GM12875 (cell line): ENCODE measurements at regions not wholly inside any gene's neighbourhood (a gene's known extent, or its start where the extent isn't known, plus 50 kb on each side); places are given as distances from the start of the nearest gene placed in this dataset.
"Not testable (repeated sequence)": the region's sequence is repeated elsewhere in the genome, so short reads cannot be mapped to it uniquely, and the experiment has no call there.

Source experiments
- H3K4me3 ChIP-seq: one replicate; pipeline ENCODE4 v1.5.1; 2011; ENCODE audit warnings: low read depth, low read length, control low read depth
- CTCF ChIP-seq: IDR thresholded peaks from 2 replicates; pipeline ENCODE4 v1.5.1; 2011; ENCODE audit warnings: low read depth, mild to moderate bottlenecking, control low read depth, inconsistent platforms, low read length, moderate library complexity, borderline replicate concordance; ENCODE audit not compliant: insufficient read depth

GRCh38 chr2:35582637-35583036 is 772.9 kb upstream of the CRIM1 start:
- no peak overlapping the region for H3K4me3 ChIP-seq
- TF ChIP-seq CTCF, result no peak

- TF ChIP-seq CTCF, result no peak
- no peak overlapping the region for H3K4me3 ChIP-seq
These were observed 774.6 kb upstream of the CRIM1 start for GRCh38 chr2:35580956-35581355.

GRCh38 chr2:35568574-35568973 is 787.0 kb upstream of the CRIM1 start:
- H3K4me3 ChIP-seq, result not testable (repeated sequence)

GRCh38 chr2:35562488-35562887 is 793.1 kb upstream of the CRIM1 start:
- no peak overlapping the region for H3K4me3 ChIP-seq
- TF ChIP-seq CTCF, result no peak

- H3K4me3 ChIP-seq, result no peak overlapping the region
- no peak for TF ChIP-seq CTCF
These were observed 807.4 kb upstream of the CRIM1 start for GRCh38 chr2:35548171-35548570.

- no peak for TF ChIP-seq CTCF
- no peak overlapping the region for H3K4me3 ChIP-seq
These were observed 810.3 kb upstream of the CRIM1 start for GRCh38 chr2:35545301-35545700.

- no peak overlapping the region for H3K4me3 ChIP-seq
- TF ChIP-seq CTCF, result no peak
These were observed 816.8 kb upstream of the CRIM1 start for GRCh38 chr2:35538796-35539195.

GRCh38 chr2:35530615-35531135 is 824.9 kb upstream of the CRIM1 start:
- TF ChIP-seq CTCF, result no peak
- H3K4me3 ChIP-seq, result no peak overlapping the region
